Inflammatory macrophage treated with lipopolysaccharide for 1 hour (primary cell): ENCODE measurements at regions not wholly inside any gene's neighbourhood (a gene's known extent, or its start where the extent isn't known, plus 50 kb on each side); places are given as distances from the start of the nearest gene placed in this dataset.

Experiments used
- DNase-seq, 2 donors: peaks; one replicate each; pipeline ENCODE4 v3.0.0-alpha.2; 2020 to 2022

GRCh38 chr1:209390764-209391163 is 192.8 kb upstream of the CAMK1G start:
- DNase-seq, result no peak

GRCh38 chr1:209391792-209392191 is 191.7 kb upstream of the CAMK1G start:
- DNase-seq, result no peak

DNA sequence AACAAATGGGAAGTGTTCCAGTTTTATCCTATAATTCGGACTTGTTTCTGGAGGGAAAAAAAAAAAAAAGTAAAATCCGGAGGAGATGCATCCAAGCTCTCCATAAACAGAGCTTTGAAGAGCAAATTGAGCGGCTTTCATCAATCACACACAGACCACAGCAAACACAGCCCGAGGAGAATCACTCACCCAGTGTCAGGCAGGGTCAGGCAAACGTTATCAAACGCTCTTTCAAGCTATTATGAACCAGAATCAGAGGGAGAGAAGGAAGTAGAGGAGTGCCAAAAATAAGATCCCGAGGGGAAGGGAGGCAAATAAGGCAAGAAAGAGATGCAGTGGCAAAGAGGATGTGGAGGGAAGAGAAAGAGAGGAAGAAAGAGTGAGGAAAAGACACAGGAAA is 188.3 kb upstream of the CAMK1G start:
- DNase-seq, result no peak

DNA sequence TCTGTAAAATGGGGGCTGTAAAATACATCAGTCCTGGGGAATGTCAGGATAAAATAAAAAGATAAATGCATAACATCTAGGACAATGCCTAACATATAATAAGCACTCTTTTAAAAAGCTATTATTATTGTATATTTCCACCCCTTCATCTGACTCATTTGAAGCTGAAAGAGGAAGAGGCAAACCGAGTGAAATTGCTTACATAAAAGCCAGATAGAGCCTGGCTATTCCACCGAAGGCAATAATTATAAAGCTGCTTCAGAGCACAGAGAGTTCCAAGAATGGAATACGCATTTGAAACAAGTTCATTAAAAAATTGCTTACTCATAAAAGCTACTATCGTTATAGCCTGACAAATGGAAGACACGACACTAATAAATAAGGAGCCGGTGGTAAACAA is 186.1 kb upstream of the CAMK1G start:
- DNase-seq, result peak in 1 of 2 donors; percentile 35

DNA sequence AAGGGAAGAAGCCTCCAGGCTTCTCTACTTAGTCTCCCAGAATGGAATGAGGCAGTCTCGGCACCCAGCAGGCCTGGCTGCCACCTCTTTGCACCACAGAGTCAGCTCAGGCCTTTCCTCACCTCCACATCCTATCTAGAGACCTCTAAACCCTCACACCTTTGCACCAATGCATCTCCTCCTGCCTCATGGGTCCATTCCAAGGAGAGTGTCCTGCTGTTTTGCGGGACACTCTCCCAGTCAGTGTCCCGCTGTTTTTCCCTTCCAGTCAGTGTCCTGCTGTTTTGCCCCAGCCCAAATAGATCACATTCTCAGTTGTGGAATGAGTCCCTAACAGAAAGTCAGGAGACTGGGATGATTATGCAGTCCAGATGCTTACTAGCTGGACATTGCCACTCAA is 185.6 kb upstream of the CAMK1G start:
- no peak for DNase-seq

GRCh38 chr1:209398313-209398991 is 185.1 kb upstream of the CAMK1G start:
- peak; percentile 70 to 72 for DNase-seq

DNA sequence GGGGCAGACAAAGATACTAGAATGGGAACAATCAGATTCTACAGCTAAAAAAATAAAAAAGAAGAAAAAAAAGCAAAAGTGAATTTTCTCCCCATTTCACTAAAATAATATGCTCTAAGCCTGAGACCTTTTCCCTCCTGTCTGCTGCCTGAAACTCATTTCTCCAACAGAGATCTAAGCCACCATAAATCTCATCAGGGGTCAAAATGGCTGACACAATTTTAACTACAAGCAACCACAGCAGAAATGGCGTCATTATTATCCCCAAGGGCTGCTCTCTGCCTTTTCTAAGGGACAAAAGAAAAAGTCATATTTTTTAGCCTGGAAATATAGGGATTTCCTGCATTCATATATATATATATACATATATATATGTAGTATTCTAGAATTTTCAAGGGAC is 183.7 kb upstream of the CAMK1G start:
- DNase-seq, result no peak

DNA sequence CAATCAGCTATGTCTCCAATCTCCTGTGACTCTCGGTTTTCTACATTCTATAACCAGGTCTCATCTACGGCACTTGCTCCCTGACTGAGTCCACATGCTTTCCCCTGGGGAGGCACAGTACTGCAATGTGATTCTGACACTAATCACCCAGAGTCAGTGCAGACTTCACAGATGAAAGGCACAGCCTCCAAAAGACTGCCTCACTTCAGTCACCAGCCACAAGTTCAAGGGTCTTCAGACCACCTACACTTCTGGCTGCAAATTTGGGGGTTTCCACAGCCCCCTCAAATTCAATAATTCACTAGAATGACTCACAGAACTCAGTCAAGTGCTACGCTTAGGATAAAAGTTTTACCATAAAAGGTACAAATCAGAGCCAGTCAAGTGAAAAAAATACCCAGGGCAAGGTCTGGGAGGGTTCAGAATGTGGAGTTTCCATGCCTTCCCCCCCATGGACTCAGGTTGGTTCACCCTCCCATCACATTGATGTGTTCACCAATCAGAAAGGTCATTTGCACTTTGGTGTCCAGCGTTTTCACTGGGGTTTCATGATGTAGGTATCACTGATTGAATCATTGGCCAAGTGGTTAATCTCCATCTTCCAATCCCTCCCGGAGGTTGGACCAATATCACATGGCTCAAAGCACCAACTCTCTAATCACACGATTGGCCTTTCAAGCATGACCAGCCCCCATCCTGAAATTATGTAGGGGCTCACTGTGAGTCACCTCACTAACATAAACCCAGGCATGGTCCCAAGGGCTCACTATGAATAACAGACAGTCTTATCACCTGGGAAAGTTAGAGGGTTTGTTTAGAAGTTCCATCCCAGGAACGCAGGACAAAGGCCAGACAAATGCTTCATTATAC is 182.9 kb upstream of the CAMK1G start:
- no peak for DNase-seq

- DNase-seq, result peak in 1 of 2 donors; percentile 34
Measured at GRCh38 chr1:209402697-209403096, 180.8 kb upstream of the CAMK1G start.

DNA sequence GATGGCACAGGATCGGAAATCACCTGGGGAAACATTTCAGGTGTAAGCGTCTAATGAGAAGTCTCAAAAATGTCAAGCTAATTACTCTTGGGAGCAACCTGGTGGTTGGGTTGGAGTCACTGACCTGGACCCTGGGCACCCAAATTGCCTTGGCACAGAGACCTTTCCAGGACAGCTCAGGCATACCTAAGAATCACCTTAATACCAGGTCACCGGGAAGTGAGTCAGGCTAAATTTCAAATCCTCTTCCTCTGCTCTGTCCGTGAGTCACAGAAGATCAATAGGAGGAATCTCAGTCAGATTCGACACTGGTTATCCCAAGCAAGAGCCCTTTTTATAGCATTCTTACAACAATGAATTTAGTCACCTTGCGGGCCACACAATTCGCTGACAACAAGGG is 179.6 kb upstream of the CAMK1G start:
- no peak for DNase-seq

DNA sequence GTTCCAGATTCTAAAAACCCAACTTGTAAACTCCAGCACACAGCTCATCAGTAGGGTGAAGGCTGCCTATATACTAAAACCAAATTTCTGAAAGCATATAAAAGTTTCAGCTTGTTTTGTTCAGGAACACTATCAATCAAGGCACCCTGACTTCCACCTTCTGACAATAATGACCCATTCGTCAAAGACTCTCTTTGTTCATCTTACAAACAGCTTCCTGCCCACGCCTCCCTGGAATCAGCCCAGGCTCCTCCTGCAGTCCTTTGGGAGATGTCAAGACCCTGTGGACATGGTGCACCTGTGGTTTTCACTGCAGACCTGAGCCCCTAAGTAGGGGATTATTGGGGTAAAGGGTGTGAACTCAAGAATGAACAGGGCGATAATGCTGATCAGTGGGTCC is 178.9 kb upstream of the CAMK1G start:
- no peak for DNase-seq

DNA sequence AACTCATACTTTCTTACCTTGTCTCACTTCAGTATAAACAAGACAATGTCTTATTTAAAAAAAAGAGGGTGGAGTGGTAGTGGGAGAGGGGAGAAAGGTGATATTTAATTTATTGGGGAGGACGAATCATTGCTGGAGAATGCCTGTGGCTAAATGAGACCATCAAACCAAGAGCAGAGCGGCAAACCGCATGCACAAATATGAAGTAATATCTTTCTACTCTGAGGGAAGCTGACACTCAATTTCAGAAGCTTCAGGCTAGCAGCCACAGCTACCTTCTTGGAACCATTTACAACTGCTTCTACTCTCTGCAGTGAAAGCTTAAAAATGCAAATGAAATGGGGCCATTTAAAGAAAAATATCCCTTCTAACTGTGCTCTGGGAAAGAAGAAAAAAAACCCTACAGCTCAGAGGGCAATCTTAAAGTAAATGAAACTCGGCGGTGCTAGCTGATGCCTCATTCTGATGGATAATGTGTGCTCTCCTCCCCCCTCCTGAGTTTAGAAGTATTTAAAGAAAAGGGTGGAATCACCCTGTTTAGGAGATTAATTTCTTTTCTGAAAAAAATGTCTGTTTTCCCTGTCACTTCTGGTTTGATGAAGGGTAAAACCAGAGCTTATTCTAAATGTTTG is 178.2 kb upstream of the CAMK1G start:
- DNase-seq, result peak in 1 of 2 donors; percentile 23

DNA sequence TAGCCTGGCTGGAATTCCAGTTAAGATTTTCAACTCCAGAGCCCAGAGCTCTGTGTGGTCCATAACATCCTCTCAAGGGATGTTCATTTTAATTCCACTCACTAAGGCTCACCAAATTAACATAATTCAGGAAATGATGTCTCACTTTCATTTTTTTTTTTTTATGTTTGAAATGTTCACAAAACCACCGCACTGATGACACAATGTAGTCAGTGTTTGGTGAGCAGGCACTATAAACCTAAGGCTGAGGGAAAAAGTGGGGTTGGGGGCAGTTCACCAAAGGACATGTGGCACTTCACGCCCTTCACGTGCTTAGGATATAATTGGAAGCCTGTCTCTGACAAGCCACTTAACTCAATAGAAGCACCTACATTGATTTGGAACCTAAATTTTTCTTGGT is 177.3 kb upstream of the CAMK1G start:
- DNase-seq, result no peak

DNA sequence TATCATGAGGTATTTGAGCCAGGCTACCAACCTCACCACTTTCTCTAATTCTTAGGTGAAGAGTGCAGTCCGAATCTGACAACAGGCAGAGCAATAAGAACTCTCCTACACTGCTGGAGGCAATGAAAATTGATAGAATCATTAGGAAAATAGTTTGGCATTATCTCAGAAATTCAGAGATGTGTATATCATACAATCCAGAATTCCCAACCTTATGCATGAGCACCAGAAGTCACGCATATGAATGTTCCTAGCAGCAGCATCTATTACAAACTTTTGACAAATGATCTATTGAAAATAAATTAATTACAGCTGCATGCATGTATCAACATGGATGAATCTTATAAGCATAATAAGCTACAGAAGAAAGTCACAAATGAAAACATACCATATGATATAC is 176.9 kb upstream of the CAMK1G start:
- DNase-seq, result no peak

GRCh38 chr1:209409780-209410179 is 173.7 kb upstream of the CAMK1G start:
- DNase-seq, result peak in 1 of 2 donors; percentile 20

GRCh38 chr1:209411491-209411929 is 172.0 kb upstream of the CAMK1G start:
- DNase-seq, result peak; percentile 74 to 77

GRCh38 chr1:209412036-209412435 is 171.5 kb upstream of the CAMK1G start:
- DNase-seq, result no peak

DNA sequence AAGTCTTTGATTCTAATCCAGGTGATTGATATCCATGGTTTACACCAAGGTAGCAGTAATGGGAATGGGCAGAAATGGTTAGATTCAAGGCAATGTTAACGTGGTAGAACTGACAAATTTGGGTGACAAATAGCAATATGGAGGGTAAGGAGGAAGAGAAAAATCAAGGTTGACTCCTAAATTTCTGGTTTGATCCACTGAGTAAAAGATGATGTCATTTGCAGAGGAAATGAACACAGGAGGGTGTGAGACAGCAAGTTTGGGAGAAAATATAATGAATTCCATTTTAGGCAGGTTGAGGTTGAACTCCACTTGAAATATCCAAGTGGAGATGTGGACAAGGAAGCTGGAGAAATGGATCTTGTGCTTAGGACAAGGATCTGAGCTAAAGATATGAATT is 170.9 kb upstream of the CAMK1G start:
- no peak for DNase-seq

GRCh38 chr1:209413062-209413461 is 170.5 kb upstream of the CAMK1G start:
- DNase-seq, result no peak

- no peak for DNase-seq
Measured at GRCh38 chr1:209414803-209415329, 168.6 kb upstream of the CAMK1G start.

DNA sequence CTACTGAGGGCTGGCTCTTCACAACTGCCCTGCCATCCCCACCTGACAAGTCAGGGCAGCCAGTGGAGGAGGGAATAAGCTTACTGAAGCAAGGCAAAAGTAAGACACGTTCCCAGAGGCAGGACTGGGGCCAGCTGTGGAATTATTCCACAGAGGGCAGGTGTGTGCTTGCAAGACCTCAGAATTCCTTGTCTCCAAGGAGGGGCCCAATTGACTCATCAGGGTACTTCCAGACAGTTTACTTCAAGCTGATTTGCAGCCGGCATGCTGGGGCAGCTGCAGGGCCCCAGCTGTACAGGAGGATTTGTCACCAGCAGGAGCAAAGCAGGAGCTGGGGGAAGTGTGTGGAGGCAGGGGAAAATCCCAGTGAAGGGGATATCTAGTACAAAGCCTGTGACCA is 167.5 kb upstream of the CAMK1G start:
- peak in 1 of 2 donors; percentile 47 for DNase-seq

DNA sequence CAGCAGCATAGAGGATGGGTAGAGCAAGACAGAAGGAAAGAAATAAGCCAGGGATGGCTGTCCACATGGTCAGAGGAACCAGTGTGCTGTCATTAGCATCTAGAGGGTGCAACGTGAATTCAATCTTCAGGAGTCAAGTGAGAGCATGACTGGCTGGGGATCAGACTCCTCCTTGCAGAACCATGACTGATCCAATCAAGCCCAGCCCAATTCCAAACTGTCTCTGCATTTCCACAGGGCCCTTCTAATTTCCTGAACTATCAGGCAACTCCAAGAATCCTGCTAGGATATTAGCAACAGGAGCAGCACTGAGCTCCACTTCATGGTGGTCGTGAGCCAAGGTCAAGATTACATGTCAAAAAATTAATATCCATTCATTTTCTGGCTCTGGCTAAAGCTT is 166.8 kb upstream of the CAMK1G start:
- DNase-seq, result no peak

GRCh38 chr1:209417761-209418160 is 165.8 kb upstream of the CAMK1G start:
- no peak for DNase-seq

DNA sequence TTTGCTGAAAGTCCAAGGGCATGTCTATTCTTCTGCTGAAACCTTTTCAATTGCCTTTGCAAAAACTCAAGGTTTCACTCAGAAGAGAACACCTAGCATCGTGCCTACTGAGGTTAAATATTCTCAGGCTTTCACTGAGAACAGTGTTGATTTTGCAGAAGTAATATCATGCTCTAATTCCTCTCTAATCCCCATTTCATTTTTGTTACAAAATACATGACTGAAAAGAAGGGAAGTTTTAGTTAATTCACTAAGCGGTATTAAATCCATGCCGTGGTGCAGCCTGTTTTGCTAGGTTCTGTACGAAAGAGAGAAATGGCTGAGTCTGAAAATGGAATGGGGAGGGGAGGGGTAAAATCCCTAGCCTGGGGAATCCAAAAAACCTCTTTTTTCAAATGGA is 163.2 kb upstream of the CAMK1G start:
- DNase-seq, result peak in 1 of 2 donors; percentile 27
